Tibial artery (tissue), 4 donors: ENCODE measurements at regions not wholly inside any gene's neighbourhood (a gene's known extent, or its start where the extent isn't known, plus 50 kb on each side); places are given as distances from the start of the nearest gene placed in this dataset.
A peak's percentile ranks its signal among the peaks of the same experiment; 100 is the strongest.

ENCODE experiments used
- DNase-seq, 2 donors: peaks; one replicate each; pipeline ENCODE4 v3.0.0-alpha.2; 2019
- H3K27ac ChIP-seq, 2 donors: fragments of 200-600 bp; sonication (generic) in 1 of 2; 1 replicate in 1 of 2; 2 replicates in 1 of 2; pipeline ENCODE4 v1.5.1; 2018 to 2019; ENCODE audit warnings: mild to moderate bottlenecking in 1 of 2
- H3K27me3 ChIP-seq, 2 donors: fragments of 200-600 bp; sonication (generic) in 1 of 2; one replicate each; pipeline versions ENCODE4 v1.5.1 to v1.6.0; 2016 to 2019
- H3K36me3 ChIP-seq, 3 donors: fragments of 200-600 bp; sonication (generic) in 2 of 3; one replicate each; pipeline ENCODE4 v1.5.1; 2016 to 2019; ENCODE audit warnings: mild to moderate bottlenecking in 2 of 3
- H3K4me1 ChIP-seq, 4 donors: fragments of 200-600 bp; sonication (generic) in 2 of 4; 1 replicate in 3 of 4; 2 replicates in 1 of 4; pipeline ENCODE4 v1.5.1; 2016 to 2019
- H3K4me3 ChIP-seq, 2 donors: fragments of 200-600 bp; sonication (generic) in 1 of 2; 1 replicate in 1 of 2; 2 replicates in 1 of 2; pipeline ENCODE4 v1.5.1; 2018 to 2019; ENCODE audit warnings: mild to moderate bottlenecking in 2 of 2
- H3K9me3 ChIP-seq, 3 donors: fragments of 200-600 bp; sonication (generic) in 1 of 3; one replicate each; pipeline ENCODE4 v1.5.1; 2016 to 2019
- CTCF ChIP-seq, 2 experiments: fragments of 200-600 bp in 1 of 2; fragments of 450-650 bp in 1 of 2; IDR thresholded peaks; one replicate each; pipeline ENCODE4 v1.5.1; 2017 to 2019; ENCODE audit warnings: antibody characterized with exemption in 2 of 2, mild to moderate bottlenecking in 1 of 2, moderate library complexity in 1 of 2
- intact Hi-C: fragments of 100-400 bp; cut with DNase I; formaldehyde crosslinking; loops from one replicate; pipeline ENCODE4 v1.15.0; 2023; ENCODE audit warnings: low total_unique reads

GRCh38 chr12:102302553-102302952 is 104.9 kb upstream of the PMCH start:
- H3K27ac ChIP-seq: no peak overlapping the region
- peaks cover 0 to 10% (median 0%) of the 10 kb centered on the region in 3 donors for H3K9me3 ChIP-seq
- H3K4me1 ChIP-seq: peaks cover 0 to 17% (median 6%) of the 10 kb centered on the region in 4 donors
- DNase-seq: no peak
- H3K36me3 ChIP-seq: no peaks in the 10 kb centered on the region
- intact Hi-C loops: no loop called here
- no peak for TF ChIP-seq CTCF (IDR thresholded peaks at IDR 0.05)
- no peak overlapping the region for H3K4me3 ChIP-seq
- H3K27me3 ChIP-seq: no peaks in the 10 kb centered on the region

- DNase-seq: no peak
- peaks cover 0 to 10% (median 0%) of the 10 kb centered on the region in 3 donors for H3K9me3 ChIP-seq
- H3K4me1 ChIP-seq: peaks cover 0 to 17% (median 6%) of the 10 kb centered on the region in 4 donors
- no peaks in the 10 kb centered on the region for H3K27me3 ChIP-seq
- no peaks in the 10 kb centered on the region for H3K36me3 ChIP-seq
- intact Hi-C loops: no loop called here
- H3K27ac ChIP-seq: no peak overlapping the region
- TF ChIP-seq CTCF (IDR thresholded peaks at IDR 0.05): no peak
- H3K4me3 ChIP-seq: no peak overlapping the region
These were observed 103.9 kb upstream of the PMCH start for GRCh38 chr12:102301547-102301946.

- peaks cover 0 to 17% (median 6%) of the 10 kb centered on the region in 4 donors for H3K4me1 ChIP-seq
- DNase-seq: no peak
- H3K36me3 ChIP-seq: no peaks in the 10 kb centered on the region
- peaks cover 0 to 10% (median 0%) of the 10 kb centered on the region in 3 donors for H3K9me3 ChIP-seq
- no peak overlapping the region for H3K27ac ChIP-seq
- intact Hi-C loops: no loop called here
- TF ChIP-seq CTCF (IDR thresholded peaks at IDR 0.05): peak; percentile 7 to 17
- H3K27me3 ChIP-seq: no peaks in the 10 kb centered on the region
- no peak overlapping the region for H3K4me3 ChIP-seq
These were observed 103.3 kb upstream of the PMCH start for GRCh38 chr12:102300824-102301461.

- Histone ChIP-seq H3K4me3 (no peak overlapping the region), H3K27me3 (no peaks in the 10 kb centered on the region), H3K4me1 (peaks cover 0 to 5% (median 0%) of the 10 kb centered on the region in 4 donors), H3K36me3 (no peaks in the 10 kb centered on the region), H3K27ac (no peak overlapping the region), H3K9me3 (peaks cover 0 to 10% (median 0%) of the 10 kb centered on the region in 3 donors)
- TF ChIP-seq CTCF (IDR thresholded peaks at IDR 0.05): no peak
- intact Hi-C loops: no loop called here
- no peak for DNase-seq
These were observed 102.1 kb upstream of the PMCH start for GRCh38 chr12:102299731-102300130.

- TF ChIP-seq CTCF (IDR thresholded peaks at IDR 0.05): no peak
- peaks cover 0 to 10% (median 0%) of the 10 kb centered on the region in 3 donors for H3K9me3 ChIP-seq
- no peak overlapping the region for H3K4me3 ChIP-seq
- intact Hi-C loops: no loop called here
- no peaks in the 10 kb centered on the region for H3K27me3 ChIP-seq
- no peak overlapping the region for H3K27ac ChIP-seq
- no peaks in the 10 kb centered on the region for H3K4me1 ChIP-seq
- no peak for DNase-seq
- H3K36me3 ChIP-seq: no peaks in the 10 kb centered on the region
These were observed 100.4 kb upstream of the PMCH start for GRCh38 chr12:102298022-102298421.
